ENCODE measurements at regions not wholly inside any gene's neighbourhood (a gene's known extent, or its start where the extent isn't known, plus 50 kb on each side); places are given as distances from the start of the nearest gene placed in this dataset.
A peak's percentile ranks its signal among the peaks of the same experiment; 100 is the strongest.
"Not testable (repeated sequence)": the region's sequence is repeated elsewhere in the genome, so short reads cannot be mapped to it uniquely, and the experiment has no call there.

DNA sequence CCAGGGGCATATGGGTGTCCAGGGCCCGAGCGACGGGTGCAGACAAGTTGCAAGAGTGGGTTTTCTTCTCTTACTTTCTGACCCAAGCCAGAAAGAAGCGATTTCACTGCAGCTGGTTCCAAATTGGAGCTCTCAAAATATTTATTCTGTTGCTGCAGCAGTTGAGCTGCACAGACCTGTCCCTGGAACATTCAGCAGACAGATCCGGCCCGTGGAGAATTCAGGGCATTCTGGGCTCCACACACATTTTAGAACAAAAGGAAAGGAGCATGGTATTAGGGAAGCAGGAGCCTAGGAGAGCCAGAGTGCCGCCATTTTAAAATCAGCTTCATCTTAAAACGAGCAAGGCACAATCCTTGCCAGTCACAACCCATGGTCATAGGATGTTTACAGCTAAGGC lies 135.3 kb upstream of the TPM1 start:
- no peak for DNase-seq

DNA sequence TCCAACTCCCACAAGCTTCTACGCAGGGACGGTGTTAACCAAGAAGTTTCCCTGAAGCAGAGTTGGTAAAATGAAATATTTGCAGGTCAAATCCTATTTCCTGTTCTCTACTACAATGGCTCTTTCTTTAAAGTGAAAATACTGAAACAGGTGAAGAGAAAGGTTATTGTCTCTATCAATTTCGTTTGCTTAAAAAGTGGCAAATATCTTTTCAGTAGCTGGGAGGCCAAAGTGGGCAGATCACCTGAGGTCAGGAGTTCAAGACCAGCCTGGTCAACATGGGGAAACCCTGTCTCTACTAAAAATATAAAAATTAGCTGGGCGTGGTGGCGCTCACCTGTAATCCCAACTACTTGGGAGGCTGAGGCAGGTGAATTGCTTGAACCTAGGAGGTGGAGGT lies 134.2 kb upstream of the TPM1 start:
- not testable (repeated sequence) for DNase-seq

DNA sequence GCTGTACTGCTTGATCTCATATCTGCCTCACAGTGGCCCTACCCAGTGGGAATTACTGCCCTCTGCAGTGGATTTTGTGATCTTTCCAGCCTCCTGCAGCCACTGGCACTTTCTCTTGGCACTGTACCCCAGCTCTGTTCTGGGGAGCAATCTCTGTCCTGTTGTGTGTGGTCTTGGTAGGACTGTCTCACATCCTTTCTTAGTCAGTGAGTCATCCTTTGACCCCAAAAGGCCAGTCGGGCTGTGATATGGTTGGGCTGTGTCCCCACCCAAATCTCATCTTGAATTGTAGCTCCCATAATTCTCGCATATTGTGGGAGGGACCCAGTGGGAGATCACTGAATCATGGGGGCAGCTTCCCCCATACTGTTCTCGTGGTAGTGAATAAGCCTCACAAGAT lies 133.3 kb upstream of the TPM1 start:
- no peak for DNase-seq

DNA sequence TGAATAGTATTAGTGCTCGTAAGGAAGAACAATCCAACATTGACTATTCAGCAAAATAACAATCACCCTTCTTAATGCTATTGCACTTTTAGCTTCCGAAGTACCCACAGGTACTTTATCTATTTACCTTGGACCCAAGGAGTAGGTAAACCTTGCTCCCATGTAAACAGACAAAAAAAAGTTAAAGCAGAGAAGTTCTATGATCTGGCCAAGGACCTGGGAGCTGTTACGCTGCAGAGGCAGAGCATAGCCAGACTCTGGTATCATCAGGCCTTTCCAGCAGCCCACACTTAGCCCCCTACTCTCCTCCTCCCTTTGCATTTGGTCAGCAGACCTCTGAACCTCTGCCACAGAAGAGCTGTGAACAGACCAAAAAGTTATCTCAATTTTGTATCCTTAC lies 130.3 kb upstream of the TPM1 start:
- DNase-seq = no peak

DNA sequence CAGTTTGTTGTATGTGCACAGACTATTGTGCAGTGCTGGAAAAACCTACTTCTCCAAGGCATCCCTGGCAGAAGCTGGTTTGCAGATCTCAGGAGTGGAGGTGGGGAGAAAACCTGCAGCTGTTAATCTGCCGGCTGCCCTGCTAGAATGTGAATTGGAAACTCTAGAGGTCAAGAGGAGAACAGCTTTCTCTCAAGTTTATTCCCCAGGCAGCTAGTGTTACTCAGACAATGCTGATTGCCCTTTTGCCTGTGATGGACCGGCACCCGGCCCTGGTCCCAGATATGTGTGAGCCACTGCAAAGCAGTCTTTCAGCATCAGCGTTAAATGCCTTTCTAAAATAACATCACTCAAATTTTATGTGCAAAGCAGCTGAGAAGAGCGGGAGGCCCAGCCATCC lies 129.7 kb upstream of the TPM1 start:
- no peak for DNase-seq

DNA sequence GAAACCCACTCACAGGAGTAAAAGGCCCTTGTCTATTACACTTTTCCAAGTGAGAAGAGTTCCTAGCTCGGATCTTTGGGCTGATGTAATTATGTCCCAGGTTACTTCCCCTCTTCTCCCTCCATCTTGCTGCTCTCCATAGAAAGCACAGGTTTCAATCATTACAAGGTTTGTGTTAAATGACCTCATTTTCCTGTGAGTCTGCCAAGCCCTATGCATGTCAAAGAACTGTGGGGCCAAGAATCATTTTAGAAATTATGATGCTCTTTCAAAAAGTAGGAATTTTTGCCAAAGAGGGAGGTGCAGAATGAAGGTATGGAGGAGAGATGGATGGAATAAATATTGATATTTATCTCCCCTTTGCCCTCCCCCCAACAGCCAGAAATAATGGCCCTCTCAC lies 129.3 kb upstream of the TPM1 start:
- DNase-seq = no peak

DNA sequence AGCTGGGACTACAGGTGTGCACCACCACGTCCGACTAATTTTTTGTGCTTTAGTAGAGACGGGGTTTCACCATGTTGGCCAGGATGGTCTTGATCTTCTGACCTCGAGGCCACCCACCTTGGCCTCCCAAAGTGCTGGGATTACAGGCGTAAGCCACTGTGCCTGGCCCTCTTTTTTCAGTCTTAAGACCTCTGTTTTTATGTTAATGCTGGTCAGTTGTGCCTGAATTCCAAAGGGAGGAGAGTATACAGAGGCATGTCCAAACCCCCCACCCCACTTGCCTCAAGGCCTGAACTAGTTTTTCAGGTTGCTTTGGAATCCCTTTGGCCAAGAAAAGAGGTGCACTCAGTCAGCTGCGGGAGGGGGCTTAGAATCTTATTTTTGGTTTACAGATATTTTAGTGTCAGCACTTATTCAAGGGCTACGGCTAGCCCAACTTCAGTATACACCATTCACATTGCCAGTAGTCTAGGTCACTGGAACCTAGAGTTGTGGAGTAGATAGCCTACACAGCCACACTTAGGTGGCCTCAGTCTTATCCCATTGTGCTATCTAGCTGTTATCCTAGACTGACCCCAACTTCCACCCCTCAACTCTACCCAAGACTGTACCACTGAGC lies 128.0 kb upstream of the TPM1 start:
- DNase-seq = no peak

DNA sequence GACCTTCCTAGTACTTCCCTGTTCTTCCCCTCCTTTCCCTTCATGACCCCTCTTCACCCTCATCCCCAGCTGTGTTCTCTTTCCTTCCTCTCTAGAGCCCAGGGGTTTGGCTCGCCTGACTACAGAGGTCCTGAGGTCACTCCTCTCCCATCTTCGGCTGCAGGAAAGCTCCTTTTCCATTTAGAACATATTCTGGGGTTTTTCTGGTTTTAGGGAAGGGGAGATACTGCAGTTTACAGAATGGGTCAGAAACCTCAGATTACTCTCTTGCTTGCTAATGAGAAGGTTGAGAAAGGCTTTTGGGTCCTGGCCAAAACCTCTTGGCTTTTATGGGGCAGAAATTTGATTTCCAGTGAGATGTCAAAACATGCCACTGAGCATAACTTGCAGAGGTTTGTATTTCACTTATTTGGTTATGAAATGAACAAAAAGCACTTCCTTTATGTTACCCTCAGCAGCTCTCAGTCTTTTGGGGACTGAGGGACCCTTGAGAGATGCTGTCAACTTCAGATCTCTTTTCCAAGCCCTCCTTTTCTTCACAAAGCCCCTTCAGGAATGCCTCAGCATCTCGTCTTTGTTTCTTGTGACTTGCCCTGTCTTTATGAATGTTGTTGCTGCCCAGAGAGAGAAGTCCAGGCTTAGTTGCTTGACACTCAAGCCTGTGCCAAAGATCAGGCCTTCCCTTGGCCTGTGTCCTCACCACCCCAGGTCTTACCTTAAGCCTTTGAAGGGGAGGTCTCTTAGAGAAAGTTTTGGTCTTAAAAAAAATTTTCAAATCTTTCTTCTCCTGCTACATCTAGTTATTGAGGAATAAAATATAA lies 121.7 kb upstream of the TPM1 start:
- DNase-seq = no peak

DNA sequence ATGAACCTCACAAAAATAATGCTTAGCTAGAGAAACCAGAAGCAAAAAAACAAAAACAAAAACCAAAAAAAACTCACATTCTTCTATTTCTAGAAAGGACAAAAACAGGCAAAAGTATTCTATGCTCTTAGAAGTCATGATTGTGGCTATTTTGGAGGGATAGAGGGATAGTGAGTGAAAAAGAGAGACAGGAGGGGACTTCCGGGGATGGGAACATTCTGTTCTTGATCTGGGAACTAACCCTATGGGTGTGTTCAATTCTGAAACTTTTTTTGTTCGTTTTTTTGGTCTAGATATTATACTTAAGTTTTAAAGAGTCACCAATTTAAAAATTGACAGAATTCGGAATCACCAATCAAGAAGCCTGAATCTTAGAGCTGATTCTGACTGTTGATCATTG lies 120.0 kb upstream of the TPM1 start:
- DNase-seq = no peak

DNA sequence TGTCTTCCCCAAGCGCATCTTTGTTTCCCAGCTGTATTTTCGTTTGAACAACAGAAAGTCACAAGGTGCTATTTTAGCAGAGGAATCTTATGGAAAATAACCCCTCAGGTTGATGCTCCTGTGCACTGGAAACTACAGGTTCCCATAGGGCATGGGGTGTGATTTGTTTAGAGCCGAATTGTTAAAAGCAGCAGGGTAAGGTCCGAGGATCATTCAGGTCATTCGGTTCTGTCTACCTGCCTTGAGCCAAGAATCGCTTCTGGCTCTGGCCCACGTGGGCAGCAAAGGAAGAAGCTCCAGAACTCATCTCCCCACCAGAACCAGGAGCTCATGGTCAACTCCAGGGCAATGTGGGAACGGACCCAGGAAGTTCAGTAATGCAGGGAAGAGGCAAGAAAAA lies 116.7 kb upstream of the TPM1 start:
- DNase-seq = no peak

DNA sequence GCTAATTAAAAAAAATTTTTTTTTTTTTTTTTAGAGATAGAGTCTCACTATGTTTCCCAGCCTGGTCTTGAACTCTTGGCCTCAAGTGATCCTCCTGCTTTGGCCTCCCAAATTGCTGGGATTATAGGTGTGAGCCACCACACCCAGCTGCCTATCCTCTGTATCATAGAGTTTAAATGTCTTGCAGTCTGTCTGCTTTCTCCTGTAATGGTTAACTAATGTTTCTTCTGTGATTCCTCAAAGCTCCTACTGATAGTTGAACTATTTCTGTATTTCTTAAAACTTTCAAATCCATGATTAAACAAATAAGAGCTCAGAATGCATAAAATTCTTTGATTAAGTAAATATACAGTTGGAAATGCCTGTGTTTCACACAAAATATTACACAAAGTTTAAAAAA lies 115.4 kb upstream of the TPM1 start:
- DNase-seq = no peak

DNA sequence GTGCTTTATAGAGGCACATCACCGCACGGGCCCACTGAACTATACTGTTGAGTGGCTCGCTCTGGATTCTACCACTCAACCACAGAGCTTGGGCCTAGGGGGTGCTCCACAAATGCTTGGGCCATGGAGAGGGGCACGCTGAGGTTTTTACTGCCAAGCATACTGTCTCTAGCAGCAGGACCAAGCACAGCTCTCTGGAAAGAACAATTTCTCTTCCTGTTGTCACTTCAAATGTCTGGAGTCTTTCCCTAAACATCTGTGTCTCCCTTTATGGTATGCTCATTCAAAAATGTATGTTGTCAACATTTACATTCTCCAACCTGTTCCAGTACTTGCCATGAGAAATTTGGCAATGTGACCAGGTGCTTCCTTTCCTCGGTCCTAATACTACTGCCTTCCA lies 114.7 kb upstream of the TPM1 start:
- DNase-seq = no peak

DNA sequence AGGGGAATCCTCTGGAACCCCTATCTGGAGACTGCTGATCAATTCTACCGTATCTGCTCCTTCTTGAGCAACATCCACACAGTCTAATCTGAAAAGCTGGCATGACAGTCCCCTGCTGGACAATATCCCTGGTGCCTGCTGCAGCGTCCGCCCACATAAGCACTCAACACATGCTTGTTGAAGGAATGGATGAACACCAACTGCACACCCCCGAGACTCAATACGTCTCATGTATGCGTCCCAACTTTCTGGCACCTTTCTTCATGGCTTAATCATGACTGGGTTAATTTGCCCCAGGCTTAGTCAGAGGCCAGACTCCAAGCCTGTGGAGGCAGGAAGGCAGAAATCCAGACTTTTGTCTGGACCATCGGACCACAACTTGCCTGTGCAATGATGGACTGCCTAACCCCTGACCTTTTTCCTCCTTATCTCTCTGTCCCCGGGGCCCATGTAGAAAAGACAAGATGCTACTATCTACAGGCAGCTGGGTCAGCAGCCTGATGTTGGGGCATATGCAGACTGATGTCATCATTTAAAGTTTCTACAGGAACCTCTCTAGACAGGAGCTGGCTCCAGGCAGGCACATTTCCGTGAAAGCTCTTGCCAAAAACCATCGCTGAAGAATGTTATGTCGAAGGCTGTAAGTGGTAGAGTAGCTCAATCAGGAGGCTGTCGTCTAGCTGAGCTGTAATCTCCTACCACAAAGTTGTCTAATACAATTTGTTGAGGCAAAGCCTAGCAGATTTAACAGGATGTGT lies 114.1 kb upstream of the TPM1 start:
- DNase-seq = no peak

DNA sequence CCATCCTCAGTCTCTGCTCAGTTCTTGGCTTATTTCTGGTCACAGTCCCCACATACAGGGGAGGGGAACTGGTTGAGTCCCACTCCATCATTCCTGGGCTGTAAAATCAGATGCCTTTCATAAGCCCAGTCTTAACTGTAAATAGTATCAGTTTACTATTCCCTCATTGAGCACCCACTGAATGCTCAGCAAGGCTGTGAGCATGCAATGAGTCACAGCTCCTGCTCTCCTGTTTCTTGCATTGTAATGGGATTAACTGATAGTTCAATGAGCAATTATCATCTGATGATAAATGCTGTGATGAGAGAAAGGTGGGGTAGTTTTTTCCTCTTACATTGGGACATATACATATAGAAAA lies 113.6 kb upstream of the TPM1 start:
- DNase-seq = no peak

DNA sequence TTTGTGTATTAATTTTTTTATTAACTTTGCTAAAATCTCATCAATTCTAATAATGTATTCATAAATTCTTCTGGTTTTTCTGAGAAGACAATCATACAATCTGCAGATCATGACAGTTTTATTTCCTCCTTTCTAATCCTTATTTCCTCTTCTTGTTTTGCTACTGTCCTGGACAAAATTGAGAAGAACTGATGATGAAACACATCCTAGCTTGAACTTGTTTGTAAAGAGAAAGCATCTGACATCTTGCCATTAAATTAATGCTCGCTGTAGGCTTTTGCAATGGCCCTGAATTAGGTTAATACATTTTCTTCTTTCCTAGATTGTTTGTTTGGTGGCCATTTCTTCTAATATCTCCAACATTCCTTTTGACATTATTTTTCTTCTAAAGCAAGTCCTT lies 110.9 kb upstream of the TPM1 start:
- DNase-seq = no peak

DNA sequence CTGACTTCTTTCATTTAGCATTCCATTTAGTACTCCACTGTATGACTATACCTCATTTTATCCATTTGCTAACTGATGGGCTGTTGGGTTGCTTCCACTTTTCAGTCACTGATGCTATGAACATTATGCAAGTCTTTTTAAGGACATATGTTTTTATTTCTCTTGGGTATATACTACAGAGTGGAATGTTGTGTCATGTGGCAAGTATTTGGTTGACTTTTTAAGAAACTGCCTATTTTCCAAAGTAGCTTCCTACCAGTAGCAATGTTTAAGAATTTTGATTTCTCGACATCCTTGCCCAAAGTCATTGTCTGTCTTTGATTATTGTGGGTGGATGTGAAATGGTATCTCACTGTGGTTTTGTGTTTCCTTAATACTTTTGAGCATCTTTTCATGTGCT lies 110.1 kb upstream of the TPM1 start:
- DNase-seq = no peak

DNA sequence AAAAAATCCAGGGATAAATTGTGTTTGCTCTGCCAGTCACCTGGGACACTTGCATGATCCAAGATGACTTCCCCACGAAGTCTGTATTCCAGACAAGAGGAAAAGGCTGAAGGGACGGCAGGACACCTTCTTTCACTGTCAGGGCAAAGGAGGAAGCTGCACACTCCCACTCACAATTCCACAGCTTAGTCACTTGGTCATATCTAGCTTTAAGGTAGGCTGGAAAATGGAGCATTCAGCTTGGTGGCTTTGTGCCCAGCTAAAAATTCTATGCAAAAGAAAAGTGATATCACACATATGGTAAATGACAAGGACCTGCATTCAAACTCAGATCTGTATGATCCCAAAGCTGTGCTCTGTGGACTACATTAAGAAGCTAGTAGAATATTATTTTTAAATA lies 109.2 kb upstream of the TPM1 start:
- DNase-seq = no peak

DNA sequence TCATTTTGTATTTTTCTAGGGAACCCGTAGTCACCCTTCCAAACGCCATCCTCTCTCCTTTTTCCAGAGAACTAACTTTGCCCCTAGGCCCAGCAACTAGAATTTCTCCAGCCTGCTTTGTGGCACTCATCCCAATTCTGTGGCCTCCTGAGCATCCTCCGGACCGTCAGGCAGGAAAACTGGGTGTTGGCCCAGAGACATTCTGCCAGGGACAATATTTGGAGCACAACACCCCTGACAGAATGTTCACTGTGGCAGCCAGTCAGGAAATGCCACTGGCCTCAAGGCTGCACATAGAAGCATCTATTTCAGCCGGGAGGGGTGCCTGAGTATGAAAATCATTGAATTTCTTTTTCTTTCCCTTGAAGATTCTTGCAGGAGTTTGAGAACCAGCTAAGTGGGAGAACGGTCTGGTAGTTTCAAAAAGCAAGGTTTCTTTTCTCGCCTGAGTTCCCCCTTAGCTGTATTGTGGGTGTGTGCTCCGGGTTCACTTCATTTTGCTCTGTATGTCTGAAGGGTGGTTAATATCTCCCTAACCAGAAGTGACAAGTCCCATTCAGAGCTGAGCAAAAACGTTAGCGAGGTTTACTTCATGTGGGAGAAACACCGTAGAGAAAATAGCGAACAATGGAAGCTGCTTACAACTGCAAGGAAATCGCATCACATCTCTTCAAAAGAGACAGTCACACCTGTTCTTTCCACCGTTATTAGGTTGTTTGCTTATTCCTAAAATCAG lies 108.1 kb upstream of the TPM1 start:
- no peak for DNase-seq

DNA sequence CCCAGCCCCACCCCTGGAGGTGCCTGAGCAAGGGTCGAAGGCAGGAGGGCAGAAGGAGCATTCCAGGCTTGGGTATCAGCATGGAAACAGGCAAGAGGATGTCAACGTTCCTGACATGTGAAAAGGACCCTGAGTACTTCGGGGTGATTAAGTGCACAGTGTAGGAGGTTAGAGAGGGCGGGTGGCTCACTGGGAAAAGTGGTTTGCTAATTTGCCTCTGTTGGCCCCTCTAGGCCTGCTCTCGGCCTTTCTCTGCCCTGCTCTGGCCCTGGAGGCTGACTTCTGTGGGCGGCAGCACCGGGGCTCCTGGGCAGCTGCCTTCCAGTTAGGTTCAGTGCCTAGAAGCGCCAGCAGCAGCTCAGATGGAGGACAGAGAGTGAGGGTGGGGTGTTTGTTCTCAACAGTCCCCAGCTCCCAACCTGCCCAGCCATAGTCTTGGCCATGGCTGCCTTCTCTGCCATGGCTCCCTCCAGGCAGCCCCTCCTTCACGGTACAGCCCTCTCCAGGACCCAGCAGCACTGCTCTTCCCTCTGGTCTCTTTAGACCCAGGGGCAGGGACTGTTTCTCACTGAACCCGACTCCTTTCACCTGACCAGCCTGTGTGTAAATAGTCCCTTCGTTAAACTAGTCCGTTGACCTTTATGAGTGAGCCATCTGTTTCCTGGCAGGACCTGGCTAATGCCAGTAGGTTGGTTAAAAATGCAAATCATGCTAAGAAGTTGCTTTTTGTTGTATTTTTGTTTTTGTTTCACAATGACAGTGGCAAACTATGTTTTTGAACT lies 107.1 kb upstream of the TPM1 start:
- DNase-seq = no peak

DNA sequence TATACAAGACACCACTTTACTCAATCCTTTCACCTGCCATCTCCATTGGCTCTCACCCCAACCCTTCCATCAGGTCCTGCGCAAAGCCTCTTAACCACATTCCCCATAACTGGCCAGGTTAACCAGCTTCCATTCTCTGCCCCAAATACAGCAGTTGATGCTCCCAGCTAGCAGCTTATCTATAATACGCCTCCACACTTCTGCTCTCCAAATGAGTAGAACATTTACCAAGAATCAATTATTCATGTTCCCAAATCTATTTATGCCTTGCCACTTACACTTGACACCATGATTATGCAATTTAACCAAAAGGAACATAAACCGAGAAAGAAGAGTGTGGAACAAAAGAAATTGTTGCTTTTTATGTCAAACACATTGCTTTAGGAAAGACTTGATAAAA lies 103.7 kb upstream of the TPM1 start:
- peak; percentile 6 for DNase-seq

DNA sequence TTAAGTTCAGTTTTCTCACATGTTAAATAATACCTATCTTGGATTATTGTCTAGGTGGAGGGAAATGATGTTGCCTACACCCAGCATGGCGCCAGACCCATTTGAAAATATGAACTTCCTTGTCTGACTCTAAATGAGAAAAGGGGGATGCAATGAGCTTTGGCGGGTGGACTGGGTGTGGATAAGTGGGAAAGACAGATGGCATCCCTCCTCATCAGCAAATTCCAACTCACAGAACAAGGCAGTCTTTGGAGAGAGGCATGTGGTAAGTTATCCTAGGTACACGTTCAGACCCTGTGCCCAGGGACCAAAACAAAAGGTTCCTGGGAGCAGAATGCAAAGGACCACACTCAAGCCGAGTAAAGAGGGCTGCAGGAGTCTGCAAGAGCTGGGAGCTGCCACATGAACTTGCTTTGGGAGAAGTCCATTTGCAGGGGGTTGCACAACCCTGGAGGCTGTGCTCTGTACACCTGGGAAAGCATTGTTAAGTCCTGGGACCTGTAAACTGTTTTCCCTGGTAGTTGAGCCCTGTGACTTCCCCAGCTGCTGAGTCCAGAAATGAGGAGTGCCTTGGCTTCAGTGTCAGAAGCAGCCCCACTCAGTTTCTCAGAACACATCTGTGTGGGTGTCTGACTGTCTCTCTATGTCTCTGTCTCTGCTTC lies 102.3 kb upstream of the TPM1 start:
- no peak for DNase-seq

DNA sequence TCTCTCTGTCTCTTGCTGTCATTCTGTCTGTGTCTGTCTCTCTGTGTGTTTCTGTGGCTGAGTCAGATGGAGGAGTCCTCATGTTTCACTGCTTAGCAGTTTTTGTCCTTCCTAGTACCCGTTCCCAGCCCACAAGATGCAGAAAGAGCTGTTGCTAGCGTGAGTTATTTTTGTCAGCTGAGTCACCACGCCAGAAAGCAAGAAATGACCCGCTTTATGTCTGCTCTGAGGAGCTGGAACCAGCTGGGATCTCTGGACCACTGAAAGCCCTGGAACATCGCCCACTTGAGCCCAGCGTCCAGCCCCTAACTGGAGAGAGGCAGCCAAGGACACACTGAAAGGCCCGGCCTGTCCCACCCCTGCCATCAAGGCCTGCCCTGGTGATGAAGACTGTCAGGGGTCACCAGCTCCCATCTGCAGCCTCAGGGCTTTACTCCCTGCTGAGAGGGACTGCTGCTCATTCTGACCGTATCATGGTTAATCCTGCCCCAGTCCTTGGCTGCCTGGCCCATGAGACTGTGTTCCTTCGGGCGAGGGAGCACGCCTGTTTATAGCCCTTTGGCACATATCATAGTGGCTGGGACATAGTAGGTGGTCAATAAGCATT lies 101.7 kb upstream of the TPM1 start:
- peak; percentile 59 for DNase-seq

Measured in activated CD4-positive, alpha-beta T cell treated with anti-CD3 and anti-CD28 coated beads, Interleukin-2, Interleukin-6, amounts not matched to agents 100 ng/mL and 50 ng/mL, durations not matched to agents 16 hours and 8 hours (primary cell).